ENCODE measurements at regions not wholly inside any gene's neighbourhood (a gene's known extent, or its start where the extent isn't known, plus 50 kb on each side); places are given as distances from the start of the nearest gene placed in this dataset.

GRCh38 chr5:106648401-106648800 lies 1022.3 kb downstream of the EFNA5 start:
- peaks cover 0 to under 1% (median 0%) of the 10 kb centered on the region in 3 donors for H3K9me3 ChIP-seq (ENCODE audit: control extremely low read depth in 1 of 3, control insufficient read depth in 2 of 3, insufficient read depth in 1 of 3, low read length in 2 of 3)
- ChIA-PET POLR2A (no interaction called here), CTCF (no interaction called here)
- no peaks in the 10 kb centered on the region for H4K20me1 ChIP-seq (ENCODE audit: control insufficient read depth, insufficient read depth, low read length, poor library complexity, severe bottlenecking)
- Mint-ChIP-seq H3K9me3 (ENCODE audit: insufficient read depth) (peaks cover 2% of the 10 kb centered on the region), H3K27me3 (no peaks in the 10 kb centered on the region), H3K4me1 (no peaks in the 10 kb centered on the region), H3K27ac (no peak overlapping the region), H3K4me3 (no peak overlapping the region)
- H3K27me3 ChIP-seq (replicated peaks in 1 of 4; ENCODE audit: control extremely low read depth in 1 of 4, control insufficient read depth in 3 of 4, insufficient read depth in 4 of 4, low read length in 3 of 4) = no peaks in the 10 kb centered on the region
- intact Hi-C loops (cut with micrococcal nuclease) = no loop called here
- TF ChIP-seq CTCF (IDR thresholded peaks at IDR 0.05) = no peak
- no peak for TF ChIP-seq EZH2 (IDR thresholded peaks at IDR 0.05; ENCODE audit: borderline replicate concordance, insufficient read depth, low read depth, low read length, poor library complexity, severe bottlenecking)
- H3K79me2 ChIP-seq (ENCODE audit: control insufficient read depth, insufficient read depth, low read length) = no peaks in the 10 kb centered on the region
- no peak overlapping the region for H3K4me2 ChIP-seq (replicated peaks; ENCODE audit: low read depth, low read length, poor library complexity, severe bottlenecking)
- no peak overlapping the region for H3K4me3 ChIP-seq (ENCODE audit: control extremely low read depth in 1 of 5, extremely low read depth in 1 of 5, insufficient read depth in 1 of 5, low read depth in 2 of 5, low read length in 4 of 5)
- no peak overlapping the region for H2AFZ ChIP-seq (ENCODE audit: insufficient read depth, low read depth, low read length, poor library complexity, severe bottlenecking)
- H3K36me3 ChIP-seq (replicated peaks in 1 of 2; ENCODE audit: control extremely low read depth in 1 of 2, control insufficient read depth in 1 of 2, extremely low read depth in 1 of 2, insufficient read depth in 2 of 2, low read length in 1 of 2) = no peaks in the 10 kb centered on the region
- DNase-seq = no peak
- ATAC-seq (ENCODE audit: low read depth) = no peak
- no CpG with 5 or more reads among the region's 2 CpGs for WGBS (ENCODE audit: insufficient coverage)
- no peak overlapping the region for H3K27ac ChIP-seq (ENCODE audit: low read length in 2 of 2)
- no peaks in the 10 kb centered on the region for H3K4me1 ChIP-seq (ENCODE audit: control insufficient read depth in 2 of 2, insufficient read depth in 2 of 2, low read length in 2 of 2)
- no peak overlapping the region for H3K9ac ChIP-seq (ENCODE audit: low read length)

- H3K9me3 Mint-ChIP-seq (ENCODE audit: insufficient read depth) = no peaks in the 10 kb centered on the region
- CTCF ChIA-PET = no interaction called here
- no CpG with 5 or more reads among the region's 1 CpG for WGBS (ENCODE audit: insufficient coverage)
Observed at GRCh38 chr5:106646106-106646505, 1024.6 kb downstream of the EFNA5 start.

More at GRCh38 chr5:106646106-106646505, 1024.6 kb downstream of the EFNA5 start:
- DNase-seq = no peak
- Histone ChIP-seq H3K27ac (ENCODE audit: low read length in 2 of 2) (no peak overlapping the region), H3K4me2 (replicated peaks; ENCODE audit: low read depth, low read length, poor library complexity, severe bottlenecking) (no peak overlapping the region), H3K9ac (ENCODE audit: low read length) (no peak overlapping the region), H3K27me3 (replicated peaks in 1 of 4; ENCODE audit: control extremely low read depth in 1 of 4, control insufficient read depth in 3 of 4, insufficient read depth in 4 of 4, low read length in 3 of 4) (no peaks in the 10 kb centered on the region), H2AFZ (ENCODE audit: insufficient read depth, low read depth, low read length, poor library complexity, severe bottlenecking) (no peak overlapping the region), H3K4me3 (ENCODE audit: control extremely low read depth in 1 of 5, extremely low read depth in 1 of 5, insufficient read depth in 1 of 5, low read depth in 2 of 5, low read length in 4 of 5) (no peak overlapping the region), H4K20me1 (ENCODE audit: control insufficient read depth, insufficient read depth, low read length, poor library complexity, severe bottlenecking) (no peaks in the 10 kb centered on the region), H3K79me2 (ENCODE audit: control insufficient read depth, insufficient read depth, low read length) (no peaks in the 10 kb centered on the region), H3K9me3 (ENCODE audit: control extremely low read depth in 1 of 3, control insufficient read depth in 2 of 3, insufficient read depth in 1 of 3, low read length in 2 of 3) (no peaks in the 10 kb centered on the region), H3K36me3 (replicated peaks in 1 of 2; ENCODE audit: control extremely low read depth in 1 of 2, control insufficient read depth in 1 of 2, extremely low read depth in 1 of 2, insufficient read depth in 2 of 2, low read length in 1 of 2) (no peaks in the 10 kb centered on the region), H3K4me1 (ENCODE audit: control insufficient read depth in 2 of 2, insufficient read depth in 2 of 2, low read length in 2 of 2) (no peaks in the 10 kb centered on the region)
- TF ChIP-seq EZH2 (IDR thresholded peaks at IDR 0.05; ENCODE audit: borderline replicate concordance, insufficient read depth, low read depth, low read length, poor library complexity, severe bottlenecking) (no peak), CTCF (IDR thresholded peaks at IDR 0.05) (no peak)
- Mint-ChIP-seq H3K27me3 (no peaks in the 10 kb centered on the region), H3K4me3 (no peak overlapping the region), H3K27ac (no peak overlapping the region), H3K4me1 (no peaks in the 10 kb centered on the region)
- POLR2A ChIA-PET = no interaction called here
- intact Hi-C loops (cut with micrococcal nuclease) = no loop called here
- ATAC-seq (ENCODE audit: low read depth) = no peak
